ENCODE measurements at regions not wholly inside any gene's neighbourhood (a gene's known extent, or its start where the extent isn't known, plus 50 kb on each side); places are given as distances from the start of the nearest gene placed in this dataset.

DNA sequence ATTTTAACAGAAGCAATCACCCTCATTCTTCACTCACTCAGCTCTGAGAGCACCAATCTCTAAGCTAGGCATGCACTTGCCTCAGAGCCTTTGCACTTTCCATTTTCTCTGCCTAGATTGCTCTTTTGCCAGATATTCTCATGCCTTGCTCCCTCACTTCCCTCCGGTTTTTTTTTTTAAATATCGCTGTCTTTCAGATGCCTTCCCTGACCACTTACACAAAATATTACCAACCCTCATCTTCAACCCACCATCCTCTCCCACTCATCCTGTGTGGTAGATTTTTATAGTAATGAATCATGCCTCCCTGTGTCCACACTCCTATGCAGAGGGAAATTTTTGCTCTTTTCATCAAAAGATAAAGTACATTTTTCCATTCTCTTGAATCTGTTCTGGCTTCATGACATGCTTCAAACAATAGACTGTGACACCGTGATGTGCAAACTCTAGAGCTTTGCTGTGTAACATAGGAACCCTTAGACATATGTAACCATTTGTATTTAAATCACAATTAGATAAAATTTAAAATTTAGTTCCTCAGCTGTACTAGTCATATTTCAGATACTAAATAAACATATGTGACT, 437.1 kb downstream of the UTRN start:
- H3K27ac ChIP-seq, result no peak overlapping the region
- H3K4me3 ChIP-seq, result no peak overlapping the region
- TF ChIP-seq, protein P1, sequence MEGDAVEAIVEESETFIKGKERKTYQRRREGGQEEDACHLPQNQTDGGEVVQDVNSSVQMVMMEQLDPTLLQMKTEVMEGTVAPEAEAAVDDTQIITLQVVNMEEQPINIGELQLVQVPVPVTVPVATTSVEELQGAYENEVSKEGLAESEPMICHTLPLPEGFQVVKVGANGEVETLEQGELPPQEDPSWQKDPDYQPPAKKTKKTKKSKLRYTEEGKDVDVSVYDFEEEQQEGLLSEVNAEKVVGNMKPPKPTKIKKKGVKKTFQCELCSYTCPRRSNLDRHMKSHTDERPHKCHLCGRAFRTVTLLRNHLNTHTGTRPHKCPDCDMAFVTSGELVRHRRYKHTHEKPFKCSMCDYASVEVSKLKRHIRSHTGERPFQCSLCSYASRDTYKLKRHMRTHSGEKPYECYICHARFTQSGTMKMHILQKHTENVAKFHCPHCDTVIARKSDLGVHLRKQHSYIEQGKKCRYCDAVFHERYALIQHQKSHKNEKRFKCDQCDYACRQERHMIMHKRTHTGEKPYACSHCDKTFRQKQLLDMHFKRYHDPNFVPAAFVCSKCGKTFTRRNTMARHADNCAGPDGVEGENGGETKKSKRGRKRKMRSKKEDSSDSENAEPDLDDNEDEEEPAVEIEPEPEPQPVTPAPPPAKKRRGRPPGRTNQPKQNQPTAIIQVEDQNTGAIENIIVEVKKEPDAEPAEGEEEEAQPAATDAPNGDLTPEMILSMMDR (IDR thresholded peaks at IDR 0.05), result no peak
- TF ChIP-seq POLR2AphosphoS5 (IDR thresholded peaks at IDR 0.05) (no peak), EP300 (IDR thresholded peaks at IDR 0.05) (no peak), POLR2A (IDR thresholded peaks at IDR 0.05) (no peak)
- DNase-seq (no peak), ATAC-seq (ENCODE audit: low FRiP score in 2 of 2) (no peak)
- no peaks in the 10 kb centered on the region for H3K4me1 ChIP-seq
- no peaks in the 10 kb centered on the region for H3K27me3 ChIP-seq
- 79 to 92% methylated on average over 3 of the region's 3 CpGs for WGBS, 2 donors
- H3K36me3 ChIP-seq, result peaks cover 0 to 8% (median 0%) of the 10 kb centered on the region in 4 donors
- no peaks in the 10 kb centered on the region for H3K9me3 ChIP-seq

DNA sequence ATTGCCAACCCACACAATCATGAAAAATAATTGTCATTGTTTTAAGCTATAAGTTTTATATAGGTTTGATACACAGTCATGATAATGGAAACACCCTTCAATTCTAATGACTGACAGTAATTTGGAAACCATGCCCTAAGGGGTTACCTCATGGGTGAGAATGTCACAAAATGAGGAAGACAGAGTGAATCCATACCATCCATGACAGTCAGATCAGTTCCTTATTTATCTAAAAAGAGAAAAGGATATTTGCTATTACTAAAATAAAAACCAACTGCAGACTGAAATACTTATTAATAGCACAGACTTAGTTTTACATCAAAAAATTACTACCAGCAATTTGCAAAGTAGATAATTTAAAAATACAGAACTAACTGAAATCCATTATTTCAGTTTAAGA, 437.8 kb downstream of the UTRN start:
- no peaks in the 10 kb centered on the region for H3K9me3 ChIP-seq
- H3K36me3 ChIP-seq, result peaks cover 0 to 12% (median 0%) of the 10 kb centered on the region in 4 donors
- H3K27ac ChIP-seq, result no peak overlapping the region
- DNase-seq (no peak), ATAC-seq (ENCODE audit: low FRiP score in 2 of 2) (no peak)
- H3K4me3 ChIP-seq, result no peak overlapping the region
- no peaks in the 10 kb centered on the region for H3K4me1 ChIP-seq
- no peaks in the 10 kb centered on the region for H3K27me3 ChIP-seq
- no peak for TF ChIP-seq POLR2A (IDR thresholded peaks at IDR 0.05)
- no peak for TF ChIP-seq EP300 (IDR thresholded peaks at IDR 0.05)
- TF ChIP-seq, protein P1 (IDR thresholded peaks at IDR 0.05), result no peak
- no peak for TF ChIP-seq POLR2AphosphoS5 (IDR thresholded peaks at IDR 0.05)

DNA sequence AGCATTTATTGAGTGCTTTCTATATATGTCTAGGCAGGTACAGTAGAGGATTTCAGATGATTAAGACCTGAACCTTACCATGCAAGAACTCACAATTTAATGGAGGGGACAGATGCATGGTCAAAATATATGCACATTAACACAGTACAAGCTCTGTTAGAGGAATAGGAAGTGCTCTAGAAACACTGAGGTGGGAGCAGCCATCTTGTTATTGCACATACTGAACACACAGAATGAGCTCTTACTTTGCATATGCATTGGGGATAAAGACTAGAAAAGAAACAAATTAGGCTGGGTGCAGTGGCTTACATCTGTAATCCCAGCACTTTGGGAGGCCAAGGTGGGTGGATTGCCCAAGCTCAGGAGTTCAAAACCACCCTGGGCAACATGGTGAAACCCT, 438.3 kb downstream of the UTRN start:
- H3K36me3 ChIP-seq, result peaks cover 0 to 12% (median 0%) of the 10 kb centered on the region in 4 donors
- H3K4me3 ChIP-seq, result no peak overlapping the region
- no peaks in the 10 kb centered on the region for H3K27me3 ChIP-seq
- no peak overlapping the region for H3K27ac ChIP-seq
- ATAC-seq (ENCODE audit: low FRiP score in 2 of 2) (no peak), DNase-seq (no peak)
- TF ChIP-seq, protein P1 (IDR thresholded peaks at IDR 0.05), result no peak
- no peak for TF ChIP-seq POLR2AphosphoS5 (IDR thresholded peaks at IDR 0.05)
- TF ChIP-seq EP300 (IDR thresholded peaks at IDR 0.05), result no peak
- TF ChIP-seq POLR2A (IDR thresholded peaks at IDR 0.05), result no peak
- no peaks in the 10 kb centered on the region for H3K9me3 ChIP-seq
- no peaks in the 10 kb centered on the region for H3K4me1 ChIP-seq

DNA sequence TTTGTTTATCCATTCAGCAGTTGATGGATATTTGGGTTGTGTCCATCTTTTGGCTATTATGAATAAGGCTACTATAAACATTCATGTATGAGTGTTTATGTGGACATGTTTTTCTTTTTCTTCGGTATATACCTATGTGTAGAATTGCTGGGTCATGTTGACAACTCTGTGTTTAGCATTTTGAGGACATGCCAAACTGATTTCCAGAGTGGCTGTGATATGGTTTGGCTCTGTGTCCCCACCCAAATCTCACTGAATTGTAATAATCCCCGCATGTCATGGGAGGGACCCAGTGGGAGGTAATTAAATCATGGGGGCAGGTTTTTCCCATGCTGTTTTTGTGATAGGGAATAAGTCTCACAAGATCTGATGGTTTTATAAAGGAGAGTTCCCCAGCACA, 439.7 kb downstream of the UTRN start:
- DNase-seq (no peak), ATAC-seq (ENCODE audit: low FRiP score in 2 of 2) (no peak)
- peaks cover 0 to 12% (median 0%) of the 10 kb centered on the region in 4 donors for H3K36me3 ChIP-seq
- no peaks in the 10 kb centered on the region for H3K9me3 ChIP-seq
- H3K27me3 ChIP-seq, result no peaks in the 10 kb centered on the region
- H3K27ac ChIP-seq, result no peak overlapping the region
- WGBS, 2 donors, result 61 to 79% methylated on average over 2 of the region's 2 CpGs
- H3K4me1 ChIP-seq, result no peaks in the 10 kb centered on the region
- TF ChIP-seq, protein P1 (IDR thresholded peaks at IDR 0.05), result no peak
- TF ChIP-seq POLR2AphosphoS5 (IDR thresholded peaks at IDR 0.05), result no peak
- TF ChIP-seq POLR2A (IDR thresholded peaks at IDR 0.05), result no peak
- TF ChIP-seq EP300 (IDR thresholded peaks at IDR 0.05), result no peak
- no peak overlapping the region for H3K4me3 ChIP-seq

Measured in upper lobe of left lung (tissue), 6 donors.